HG03342 (cell line): ENCODE measurements at regions not wholly inside any gene's neighbourhood (a gene's known extent, or its start where the extent isn't known, plus 50 kb on each side); places are given as distances from the start of the nearest gene placed in this dataset.
"Not testable (repeated sequence)": the region's sequence is repeated elsewhere in the genome, so short reads cannot be mapped to it uniquely, and the experiment has no call there.

Experiments used
- ATAC-seq: cut with Tn5 transposase; IDR thresholded peaks from one replicate; pipeline ENCODE4 v1.9.1; 2021; ENCODE audit warnings: mild to moderate bottlenecking, moderate library complexity; ENCODE audit not compliant: unreplicated experiment

DNA sequence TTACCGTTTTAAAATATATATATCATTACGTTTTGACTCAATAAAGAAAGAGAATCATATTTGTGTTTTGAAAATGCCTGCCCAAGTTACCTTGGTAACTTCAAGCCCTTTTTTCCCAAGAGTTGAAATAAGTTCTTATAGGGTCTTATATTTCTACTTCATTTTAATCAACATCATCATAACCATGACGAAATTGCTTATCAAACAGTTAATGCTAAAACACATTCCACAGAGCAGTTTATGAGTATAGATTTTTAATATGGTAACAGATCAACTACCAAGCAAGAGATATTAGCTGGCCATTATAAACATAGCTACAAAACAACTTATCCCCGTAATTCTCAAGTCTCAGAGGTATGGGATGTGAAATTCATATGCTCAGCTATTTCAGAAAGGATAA, 197.9 kb upstream of the LRRTM4 start:
- no peak for ATAC-seq

DNA sequence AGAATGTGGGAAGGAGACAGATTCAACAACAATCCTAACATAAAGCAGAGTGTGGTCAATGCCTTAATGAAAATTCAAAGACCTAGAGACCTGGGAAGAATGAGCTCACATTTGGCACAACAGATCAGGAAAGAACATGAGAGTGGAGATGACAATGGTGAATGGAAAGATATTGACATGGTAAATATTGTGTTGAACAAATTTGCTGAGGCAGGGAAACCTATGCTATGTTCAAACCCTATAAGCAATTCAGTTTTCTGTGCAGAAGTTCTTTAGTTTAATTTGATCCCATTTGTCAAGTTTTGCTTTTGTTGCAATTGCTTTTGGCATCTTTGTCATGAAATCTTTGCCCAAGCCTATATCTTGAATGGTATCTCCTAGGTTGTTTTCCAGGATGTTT, 199.4 kb upstream of the LRRTM4 start:
- ATAC-seq, result no peak

GRCh38 chr2:77725045-77725444, 202.9 kb upstream of the LRRTM4 start:
- ATAC-seq, result no peak

DNA sequence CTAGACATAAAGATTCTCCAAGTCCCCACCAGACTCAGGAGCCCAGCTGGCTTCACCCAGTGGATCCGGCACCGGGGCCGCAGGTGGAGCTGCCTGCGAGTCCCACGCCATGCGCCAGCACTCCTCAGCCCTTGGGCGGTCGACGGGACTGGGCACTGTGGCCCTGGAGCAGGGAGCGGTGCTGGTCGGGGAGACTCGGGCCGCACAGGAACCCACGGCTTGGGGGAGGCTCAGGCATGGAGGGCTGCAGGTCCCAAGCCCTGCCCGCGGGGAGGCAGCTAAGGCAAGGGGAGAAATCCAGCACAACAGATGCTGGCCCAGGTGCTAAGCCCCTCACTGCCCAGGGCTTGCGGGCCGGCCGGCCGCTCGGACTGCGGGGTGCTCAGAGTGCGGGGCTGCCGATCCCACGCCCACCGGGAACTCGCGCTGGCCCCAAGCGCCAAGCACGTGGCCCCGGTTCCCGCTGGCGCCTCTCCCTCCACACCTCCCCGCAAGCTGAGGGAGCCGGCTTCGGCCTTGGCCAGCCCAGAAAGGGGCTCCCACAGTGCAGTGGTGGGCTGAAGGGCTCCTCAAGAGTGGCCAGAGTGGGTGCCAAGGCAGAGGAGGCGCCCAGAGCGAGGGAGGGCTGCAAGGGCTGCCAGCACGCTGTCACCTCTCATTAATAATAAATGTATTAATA, 212.6 kb upstream of the LRRTM4 start:
- not testable (repeated sequence) for ATAC-seq

DNA sequence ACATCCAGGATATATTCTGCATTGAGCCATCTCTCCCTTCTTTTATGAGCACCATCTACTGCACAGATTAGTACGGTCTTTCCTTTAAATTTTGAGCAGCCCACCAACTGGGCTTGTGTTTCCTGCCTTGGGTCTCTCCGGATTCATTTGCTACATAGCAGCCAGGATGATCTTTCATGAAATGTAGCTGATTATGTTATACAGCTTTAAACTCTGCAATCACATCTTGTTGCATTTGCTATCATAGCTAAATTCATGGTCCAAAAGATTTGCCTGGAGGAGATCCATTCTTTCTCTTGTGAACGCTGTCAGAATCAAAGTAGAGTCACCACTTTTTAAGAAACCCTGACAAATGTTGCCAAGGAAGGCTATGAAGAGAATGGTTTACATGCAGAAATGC, 215.1 kb upstream of the LRRTM4 start:
- no peak for ATAC-seq

DNA sequence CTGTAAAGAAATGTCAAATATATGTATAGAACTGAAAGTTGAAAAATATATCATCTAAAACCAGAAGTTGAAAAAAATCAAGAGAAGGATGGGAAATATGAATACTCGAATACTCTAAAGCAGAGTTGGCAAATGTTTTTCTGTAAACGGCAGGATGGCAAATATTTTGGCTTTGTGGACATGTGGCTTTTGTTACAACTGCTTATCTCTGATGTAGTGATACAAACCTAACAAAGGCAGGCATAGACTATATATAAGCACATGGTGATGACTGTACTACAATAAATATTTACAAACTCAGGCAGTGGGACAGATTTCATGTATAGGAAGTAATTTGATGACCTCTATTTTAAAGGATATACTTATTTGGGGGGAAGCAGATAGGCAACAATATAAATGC, 224.6 kb upstream of the LRRTM4 start:
- no peak for ATAC-seq

- not testable (repeated sequence) for ATAC-seq
Observed at GRCh38 chr2:77753710-77754345, 231.7 kb upstream of the LRRTM4 start.

GRCh38 chr2:77767388-77768076, 245.4 kb upstream of the LRRTM4 start:
- no peak for ATAC-seq

GRCh38 chr2:77768508-77768907, 246.3 kb upstream of the LRRTM4 start:
- ATAC-seq, result no peak

DNA sequence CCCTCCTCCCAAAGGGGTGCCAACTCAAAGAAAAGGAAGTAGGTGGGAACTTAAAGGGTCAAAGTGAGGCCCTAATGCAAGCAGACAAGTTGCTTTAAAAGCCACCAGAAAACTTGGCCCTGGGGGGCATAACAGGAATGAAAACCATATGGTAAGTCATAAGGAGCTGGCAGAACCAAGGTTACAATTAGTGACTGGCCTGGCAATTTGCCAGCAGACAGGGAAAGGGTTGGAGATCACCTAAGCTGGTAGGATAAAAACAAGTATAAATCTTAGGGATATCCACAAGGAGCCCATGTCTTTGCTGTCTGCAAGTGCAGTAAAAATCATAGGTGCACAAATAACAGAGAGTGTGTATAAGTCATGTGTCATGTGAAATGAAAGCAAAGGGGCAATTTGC, 256.7 kb upstream of the LRRTM4 start:
- ATAC-seq, result no peak

DNA sequence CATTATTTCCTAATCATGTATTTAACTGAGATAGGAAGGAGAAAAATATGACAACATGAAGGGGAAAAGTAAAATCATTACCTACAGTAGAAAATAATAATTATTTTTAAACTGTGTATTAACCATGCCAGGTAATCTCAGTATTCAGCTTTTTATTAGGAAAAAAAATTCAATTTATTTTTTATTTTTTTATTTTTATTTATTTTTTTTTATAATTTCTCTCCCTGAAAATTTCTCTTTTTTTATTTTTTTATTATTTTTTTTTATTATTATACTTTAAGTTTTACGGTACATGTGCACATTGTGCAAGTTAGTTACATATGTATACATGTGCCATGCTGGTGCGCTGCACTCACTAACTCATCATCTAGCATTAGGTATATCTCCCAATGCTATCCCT, 271.3 kb upstream of the LRRTM4 start:
- not testable (repeated sequence) for ATAC-seq

DNA sequence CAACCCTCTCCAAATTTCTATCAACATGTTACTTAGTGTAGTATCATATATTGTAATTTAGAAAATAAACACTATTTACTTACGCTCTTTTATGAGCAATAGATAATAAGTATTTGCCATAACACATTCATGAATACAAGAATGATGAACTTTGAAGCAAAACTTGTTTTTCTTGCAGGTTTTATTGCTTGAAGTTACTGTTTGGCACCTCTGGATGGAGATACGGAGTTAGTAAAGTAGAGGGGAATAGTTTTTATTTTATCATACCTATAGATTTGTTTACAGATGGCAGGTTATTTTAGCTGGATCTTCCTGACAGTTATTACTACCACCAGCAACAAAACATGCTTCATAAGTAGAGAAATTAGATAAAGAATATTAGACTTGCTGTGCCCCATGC, 274.2 kb upstream of the LRRTM4 start:
- no peak for ATAC-seq

- ATAC-seq, result no peak
Observed at GRCh38 chr2:77797088-77797487, 274.9 kb upstream of the LRRTM4 start.

DNA sequence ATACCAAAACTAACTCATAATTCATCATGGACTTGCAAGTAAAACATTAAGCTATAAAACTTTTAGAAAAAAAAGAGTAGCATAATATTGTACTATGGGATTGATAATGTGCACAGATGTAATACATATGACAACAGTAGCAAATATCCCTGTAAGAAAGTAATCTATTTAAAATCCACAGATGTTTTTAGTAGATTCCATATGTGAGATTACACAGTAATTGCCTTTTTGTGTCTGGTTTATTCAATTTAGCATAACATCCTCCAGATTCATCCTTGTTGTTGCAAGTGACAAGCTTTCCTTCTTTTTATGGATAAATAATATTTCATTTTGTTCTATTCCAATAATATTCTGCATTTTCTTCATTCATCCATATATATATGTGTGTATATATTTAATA, 278.2 kb upstream of the LRRTM4 start:
- ATAC-seq, result no peak

GRCh38 chr2:77807531-77808215, 285.5 kb upstream of the LRRTM4 start:
- ATAC-seq, result no peak

- ATAC-seq, result no peak
Observed at GRCh38 chr2:77808599-77808998, 286.4 kb upstream of the LRRTM4 start.

DNA sequence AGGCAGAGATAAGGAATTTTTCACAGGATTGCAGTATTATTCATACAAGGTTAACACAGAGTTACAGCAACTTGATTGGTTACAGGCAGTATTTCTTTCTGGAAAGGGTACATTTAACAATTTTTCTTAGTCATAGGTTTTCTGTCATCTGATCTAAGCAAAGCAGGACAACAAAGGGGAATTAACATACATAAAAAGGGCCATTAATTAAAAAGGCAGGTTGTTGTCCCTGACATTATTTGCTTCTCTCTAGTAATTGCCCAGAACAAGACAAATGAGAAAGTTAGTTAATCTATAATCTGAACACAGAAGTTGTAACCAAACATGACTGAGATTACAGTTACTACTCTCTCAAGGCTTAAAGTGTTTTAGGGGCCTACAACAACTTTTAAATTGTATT, 291.4 kb upstream of the LRRTM4 start:
- ATAC-seq, result no peak

- ATAC-seq, result no peak
Observed at GRCh38 chr2:77816618-77817017, 294.4 kb upstream of the LRRTM4 start.

GRCh38 chr2:77818186-77818585, 296.0 kb upstream of the LRRTM4 start:
- no peak for ATAC-seq

DNA sequence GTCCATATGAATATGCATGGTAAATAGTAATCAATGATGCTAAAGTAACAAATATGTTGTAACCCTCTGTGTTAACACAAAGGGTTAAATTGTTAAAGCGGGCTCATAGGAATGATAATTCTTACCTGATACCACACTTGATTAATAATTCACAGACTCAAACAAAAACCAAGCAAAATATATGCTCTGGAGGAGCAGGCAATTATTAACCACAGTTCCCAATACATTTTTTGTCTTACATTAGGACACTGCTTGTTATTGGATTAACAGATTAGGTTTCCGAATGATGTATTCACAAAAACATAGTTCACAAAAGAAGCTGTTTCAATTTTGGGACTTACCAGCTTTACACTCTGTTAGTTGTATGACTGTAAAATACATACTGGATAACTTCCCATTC, 300.9 kb upstream of the LRRTM4 start:
- no peak for ATAC-seq

DNA sequence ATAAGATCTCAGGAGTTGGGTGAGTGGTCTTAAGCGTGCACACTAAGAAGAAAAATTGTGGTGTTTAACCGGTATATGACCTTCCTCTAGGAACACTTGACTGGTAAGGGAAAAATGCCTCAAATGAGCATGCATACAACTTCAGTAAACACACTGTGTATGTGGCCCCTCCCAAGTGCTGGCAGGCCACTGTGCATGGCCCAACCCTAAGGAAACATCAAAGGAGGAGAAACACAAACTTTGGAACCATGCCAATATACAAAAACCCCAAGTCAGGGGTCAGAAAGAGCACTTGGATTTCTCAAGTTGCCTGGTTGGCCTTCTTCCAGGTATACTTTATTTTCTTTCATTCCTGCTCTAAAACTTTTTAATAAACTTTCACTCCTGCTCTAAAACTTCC, 308.9 kb upstream of the LRRTM4 start:
- no peak for ATAC-seq

- ATAC-seq, result no peak
Observed at GRCh38 chr2:77831471-77831870, 309.3 kb upstream of the LRRTM4 start.
